ENCODE measurements at regions not wholly inside any gene's neighbourhood (a gene's known extent, or its start where the extent isn't known, plus 50 kb on each side); places are given as distances from the start of the nearest gene placed in this dataset.

- Histone ChIP-seq H3K4me3 (ENCODE audit: low read depth, low read length) (no peak overlapping the region), H3K4me1 (no peaks in the 10 kb centered on the region), H3K9me3 (no peaks in the 10 kb centered on the region), H3K36me3 (no peaks in the 10 kb centered on the region), H3K27me3 (no peaks in the 10 kb centered on the region)
- DNase-seq: no peak
- TF ChIP-seq, protein P1, sequence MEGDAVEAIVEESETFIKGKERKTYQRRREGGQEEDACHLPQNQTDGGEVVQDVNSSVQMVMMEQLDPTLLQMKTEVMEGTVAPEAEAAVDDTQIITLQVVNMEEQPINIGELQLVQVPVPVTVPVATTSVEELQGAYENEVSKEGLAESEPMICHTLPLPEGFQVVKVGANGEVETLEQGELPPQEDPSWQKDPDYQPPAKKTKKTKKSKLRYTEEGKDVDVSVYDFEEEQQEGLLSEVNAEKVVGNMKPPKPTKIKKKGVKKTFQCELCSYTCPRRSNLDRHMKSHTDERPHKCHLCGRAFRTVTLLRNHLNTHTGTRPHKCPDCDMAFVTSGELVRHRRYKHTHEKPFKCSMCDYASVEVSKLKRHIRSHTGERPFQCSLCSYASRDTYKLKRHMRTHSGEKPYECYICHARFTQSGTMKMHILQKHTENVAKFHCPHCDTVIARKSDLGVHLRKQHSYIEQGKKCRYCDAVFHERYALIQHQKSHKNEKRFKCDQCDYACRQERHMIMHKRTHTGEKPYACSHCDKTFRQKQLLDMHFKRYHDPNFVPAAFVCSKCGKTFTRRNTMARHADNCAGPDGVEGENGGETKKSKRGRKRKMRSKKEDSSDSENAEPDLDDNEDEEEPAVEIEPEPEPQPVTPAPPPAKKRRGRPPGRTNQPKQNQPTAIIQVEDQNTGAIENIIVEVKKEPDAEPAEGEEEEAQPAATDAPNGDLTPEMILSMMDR (IDR thresholded peaks at IDR 0.05; ENCODE audit: low read depth, low read length): no peak
Measured at GRCh38 chr4:38461342-38461741, 202.7 kb upstream of the KLF3 start.

DNA sequence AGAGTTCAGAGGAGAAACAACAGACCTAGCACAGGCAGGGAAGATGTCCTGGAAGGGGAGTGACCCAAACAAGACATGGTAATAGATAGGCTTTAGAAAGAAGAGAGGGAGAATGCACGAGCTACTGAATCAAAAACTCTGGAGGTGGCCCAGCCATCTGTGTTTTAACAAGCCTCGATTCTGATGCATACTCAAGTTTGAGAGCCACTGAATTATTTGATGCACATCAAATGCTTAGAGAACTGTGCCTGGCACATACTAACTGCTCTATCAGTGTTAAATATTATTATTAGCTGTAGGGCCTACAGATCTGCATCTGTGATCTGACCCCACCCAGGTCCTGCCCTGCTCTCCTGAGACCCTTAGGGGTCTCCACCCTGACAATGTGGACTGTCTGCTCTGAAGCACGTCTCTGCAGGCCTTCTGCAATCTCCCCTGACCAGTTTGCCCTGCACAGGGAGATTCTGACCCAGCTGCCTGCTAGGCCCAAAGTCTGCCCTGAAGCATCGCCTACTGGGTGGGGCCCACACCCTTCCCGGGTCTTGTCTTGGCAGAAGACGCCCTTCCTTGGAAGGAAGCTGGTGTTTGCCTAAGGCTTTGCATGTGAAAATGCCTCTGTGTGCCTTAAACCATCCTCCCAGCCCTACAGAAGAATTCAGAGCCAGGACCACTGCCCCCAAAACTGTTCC, 201.5 kb upstream of the KLF3 start:
- no peaks in the 10 kb centered on the region; the same call in none of the 2 replicates for H3K9me3 ChIP-seq
- no peaks in the 10 kb centered on the region for H3K4me1 ChIP-seq
- no peak for DNase-seq
- H3K4me3 ChIP-seq (ENCODE audit: low read depth, low read length): no peak overlapping the region
- TF ChIP-seq, protein P1 (IDR thresholded peaks at IDR 0.05; ENCODE audit: low read depth, low read length): no peak
- H3K36me3 ChIP-seq: no peaks in the 10 kb centered on the region
- H3K27me3 ChIP-seq: no peaks in the 10 kb centered on the region

DNA sequence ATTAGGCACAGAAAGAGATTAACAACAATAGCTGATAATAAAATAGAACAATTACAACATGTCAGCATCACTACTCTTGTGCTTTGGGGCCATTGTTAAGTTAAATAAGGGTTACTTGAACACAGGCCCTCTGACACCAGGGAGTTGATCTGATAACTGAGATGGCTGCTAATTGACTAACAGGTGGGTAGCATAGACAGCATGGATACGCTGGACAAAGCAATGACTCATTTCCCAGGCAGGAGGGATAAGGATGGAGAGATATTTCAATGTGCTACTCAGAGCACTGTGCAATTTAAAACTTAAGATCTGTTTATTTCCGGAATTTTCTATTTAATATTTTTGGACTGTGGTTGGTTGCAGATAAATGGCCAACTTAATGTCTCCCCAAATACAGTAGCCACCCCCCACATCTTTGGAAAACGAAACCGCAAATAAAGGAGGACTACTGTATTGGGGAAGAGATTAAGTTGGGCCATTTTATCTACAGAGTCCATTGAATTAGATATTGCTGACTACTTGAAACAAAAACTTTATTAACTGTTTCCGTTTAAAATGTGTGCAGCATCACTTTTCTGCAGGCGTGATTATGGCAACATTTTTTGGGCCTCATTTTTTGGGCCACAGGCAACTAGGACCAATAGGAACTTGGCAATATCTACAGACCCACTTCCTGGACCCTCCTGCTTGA, 200.6 kb upstream of the KLF3 start:
- TF ChIP-seq, protein P1 (IDR thresholded peaks at IDR 0.05; ENCODE audit: low read depth, low read length): no peak
- Histone ChIP-seq H3K4me1 (no peaks in the 10 kb centered on the region), H3K27me3 (no peaks in the 10 kb centered on the region), H3K4me3 (ENCODE audit: low read depth, low read length) (no peak overlapping the region), H3K9me3 (no peaks in the 10 kb centered on the region; the same call in none of the 2 replicates), H3K36me3 (no peaks in the 10 kb centered on the region)
- no peak for DNase-seq

DNA sequence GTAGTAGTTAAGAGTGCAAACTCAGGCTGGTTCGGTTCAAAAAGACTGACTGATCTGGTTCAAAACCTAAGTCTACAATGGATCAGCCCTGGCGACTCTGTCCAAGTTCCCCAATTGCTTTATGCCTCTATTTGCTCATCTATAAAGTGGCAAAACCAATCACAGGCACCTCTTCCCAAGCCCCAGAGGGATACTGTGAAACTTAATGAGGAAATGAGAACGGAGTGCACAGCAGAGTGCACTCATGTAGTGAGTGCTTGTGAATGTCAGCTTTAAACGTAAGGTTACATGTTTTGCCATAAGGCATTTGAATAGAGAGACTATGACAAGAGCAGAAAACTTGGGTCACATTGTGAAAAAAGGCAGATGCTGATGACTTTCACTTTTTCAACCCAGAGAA, 199.7 kb upstream of the KLF3 start:
- Histone ChIP-seq H3K9me3 (no peaks in the 10 kb centered on the region; the same call in none of the 2 replicates), H3K36me3 (no peaks in the 10 kb centered on the region), H3K27me3 (no peaks in the 10 kb centered on the region), H3K4me1 (no peaks in the 10 kb centered on the region), H3K4me3 (ENCODE audit: low read depth, low read length) (no peak overlapping the region)
- DNase-seq: no peak
- TF ChIP-seq, protein P1 (IDR thresholded peaks at IDR 0.05; ENCODE audit: low read depth, low read length): no peak

- H3K9me3 ChIP-seq: no peaks in the 10 kb centered on the region; the same call in none of the 2 replicates
- no peaks in the 10 kb centered on the region for H3K27me3 ChIP-seq
- no peaks in the 10 kb centered on the region for H3K36me3 ChIP-seq
- no peaks in the 10 kb centered on the region for H3K4me1 ChIP-seq
- TF ChIP-seq, protein P1 (IDR thresholded peaks at IDR 0.05; ENCODE audit: low read depth, low read length): no peak
- no peak overlapping the region for H3K4me3 ChIP-seq (ENCODE audit: low read depth, low read length)
- no peak for DNase-seq
Measured at GRCh38 chr4:38466401-38466800, 197.6 kb upstream of the KLF3 start.

- TF ChIP-seq, protein P1 (IDR thresholded peaks at IDR 0.05; ENCODE audit: low read depth, low read length): no peak
- Histone ChIP-seq H3K9me3 (no peaks in the 10 kb centered on the region; the same call in none of the 2 replicates), H3K4me1 (no peaks in the 10 kb centered on the region), H3K4me3 (ENCODE audit: low read depth, low read length) (no peak overlapping the region), H3K36me3 (no peaks in the 10 kb centered on the region), H3K27me3 (no peaks in the 10 kb centered on the region)
- DNase-seq: no peak
Measured at GRCh38 chr4:38467296-38467695, 196.7 kb upstream of the KLF3 start.
